ENCODE measurements at regions not wholly inside any gene's neighbourhood (a gene's known extent, or its start where the extent isn't known, plus 50 kb on each side); places are given as distances from the start of the nearest gene placed in this dataset.

- Histone ChIP-seq H3K27me3 (ENCODE audit: control insufficient read depth in 1 of 2, insufficient read depth in 2 of 2, low read length in 2 of 2) (no peaks in the 10 kb centered on the region), H3K4me1 (ENCODE audit: insufficient read depth, low read length) (no peaks in the 10 kb centered on the region), H3K4me3 (ENCODE audit: low read length) (no peak overlapping the region), H3K36me3 (ENCODE audit: insufficient read depth, low read length) (no peaks in the 10 kb centered on the region), H3K27ac (ENCODE audit: low read depth in 1 of 2, low read length in 2 of 2) (no peak overlapping the region), H3K9me3 (ENCODE audit: control insufficient read depth in 1 of 2, insufficient read depth in 1 of 2, low read length in 2 of 2) (no peaks in the 10 kb centered on the region)
- intact Hi-C loops (cut with DNase I, micrococcal nuclease) = no loop called here
- Mint-ChIP-seq H3K36me3 (ENCODE audit: low read depth) (no peaks in the 10 kb centered on the region), H3K9me3 (peaks cover 14% of the 10 kb centered on the region), H3K27ac (no peak overlapping the region), H3K4me3 (no peak overlapping the region), H3K27me3 (no peaks in the 10 kb centered on the region), H3K4me1 (ENCODE audit: low read depth) (no peaks in the 10 kb centered on the region)
- DNase-seq (no peak), ATAC-seq (ENCODE audit: poor library complexity) (no peak)
- POLR2A ChIA-PET = no interaction called here
- TF ChIP-seq CTCF (IDR thresholded peaks at IDR 0.05) = no peak
- CTCF ChIA-PET = no interaction called here
These were observed 476.1 kb downstream of the NUF2 start for GRCh38 chr1:163797816-163798215.

GRCh38 chr1:163799190-163799805, 477.5 kb downstream of the NUF2 start:
- intact Hi-C loops (cut with DNase I, micrococcal nuclease) = no loop called here
- Mint-ChIP-seq H3K27ac (no peak overlapping the region), H3K4me1 (ENCODE audit: low read depth) (no peaks in the 10 kb centered on the region), H3K4me3 (no peak overlapping the region), H3K9me3 (peaks cover 8% of the 10 kb centered on the region), H3K36me3 (ENCODE audit: low read depth) (no peaks in the 10 kb centered on the region), H3K27me3 (no peaks in the 10 kb centered on the region)
- Histone ChIP-seq H3K4me1 (ENCODE audit: insufficient read depth, low read length) (no peaks in the 10 kb centered on the region), H3K4me3 (ENCODE audit: low read length) (no peak overlapping the region), H3K9me3 (ENCODE audit: control insufficient read depth in 1 of 2, insufficient read depth in 1 of 2, low read length in 2 of 2) (no peaks in the 10 kb centered on the region), H3K27ac (ENCODE audit: low read depth in 1 of 2, low read length in 2 of 2) (no peak overlapping the region), H3K27me3 (ENCODE audit: control insufficient read depth in 1 of 2, insufficient read depth in 2 of 2, low read length in 2 of 2) (no peaks in the 10 kb centered on the region), H3K36me3 (ENCODE audit: insufficient read depth, low read length) (no peaks in the 10 kb centered on the region)
- no peak for TF ChIP-seq CTCF (IDR thresholded peaks at IDR 0.05)
- CTCF ChIA-PET = no interaction called here
- ATAC-seq (ENCODE audit: poor library complexity) = no peak
- no peak for DNase-seq
- POLR2A ChIA-PET = no interaction called here

GRCh38 chr1:163807331-163808049, 485.7 kb downstream of the NUF2 start:
- POLR2A ChIA-PET = no interaction called here
- Mint-ChIP-seq H3K4me3 (no peak overlapping the region), H3K27me3 (no peaks in the 10 kb centered on the region), H3K4me1 (ENCODE audit: low read depth) (no peaks in the 10 kb centered on the region), H3K9me3 (peaks cover 4% of the 10 kb centered on the region), H3K27ac (no peak overlapping the region), H3K36me3 (ENCODE audit: low read depth) (no peaks in the 10 kb centered on the region)
- H3K27me3 ChIP-seq (ENCODE audit: control insufficient read depth in 1 of 2, insufficient read depth in 2 of 2, low read length in 2 of 2) = no peaks in the 10 kb centered on the region
- H3K4me3 ChIP-seq (ENCODE audit: low read length) = no peak overlapping the region
- ATAC-seq (ENCODE audit: poor library complexity) (no peak), DNase-seq (no peak)
- H3K36me3 ChIP-seq (ENCODE audit: insufficient read depth, low read length) = no peaks in the 10 kb centered on the region
- TF ChIP-seq CTCF (IDR thresholded peaks at IDR 0.05) = no peak
- no peaks in the 10 kb centered on the region for H3K9me3 ChIP-seq (ENCODE audit: control insufficient read depth in 1 of 2, insufficient read depth in 1 of 2, low read length in 2 of 2)
- no peaks in the 10 kb centered on the region for H3K4me1 ChIP-seq (ENCODE audit: insufficient read depth, low read length)
- intact Hi-C loops (cut with DNase I, micrococcal nuclease) = no loop called here
- CTCF ChIA-PET = no interaction called here
- no peak overlapping the region for H3K27ac ChIP-seq (ENCODE audit: low read depth in 1 of 2, low read length in 2 of 2)
